ENCODE measurements at regions not wholly inside any gene's neighbourhood (a gene's known extent, or its start where the extent isn't known, plus 50 kb on each side); places are given as distances from the start of the nearest gene placed in this dataset.

DNA sequence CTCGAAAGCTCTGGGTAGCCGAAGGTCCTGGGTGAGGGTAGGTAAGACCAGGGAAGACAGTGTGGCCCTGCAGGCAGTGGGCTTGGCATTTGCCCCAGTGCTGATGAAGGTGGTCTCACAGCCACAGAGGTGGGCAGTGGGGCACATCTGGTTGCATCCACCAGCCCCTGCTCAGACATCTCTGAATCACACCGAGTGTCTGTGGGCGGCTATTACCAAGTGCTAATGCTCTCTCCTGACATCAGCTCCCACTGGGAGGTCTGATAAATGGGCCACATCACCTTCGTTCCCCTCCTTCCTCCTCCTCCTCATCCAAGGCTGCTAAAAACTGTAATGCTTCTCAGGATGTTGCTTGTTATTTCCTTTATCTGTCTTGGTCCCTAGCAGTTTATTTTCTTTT lies 330.9 kb upstream of the COBL start:
- H3K4me3 Mint-ChIP-seq (ENCODE audit: low read depth, unreplicated experiment) = no peak overlapping the region
- intact Hi-C loops (cut with micrococcal nuclease; ENCODE audit: unreplicated experiment) = loop anchor here (5.0 kb wide), 2 partner anchors 165 to 215 kb away; no protein-coding TSS in a partner anchor
- no peak overlapping the region for H3K27ac Mint-ChIP-seq (ENCODE audit: unreplicated experiment)
- no TSS peak for BruUV-seq (replicated peaks)
- no peak for DNase-seq
- H3K36me3 Mint-ChIP-seq (ENCODE audit: insufficient read depth, unreplicated experiment) = no peaks in the 10 kb centered on the region
- no peaks in the 10 kb centered on the region for H3K9me3 Mint-ChIP-seq (ENCODE audit: low read depth, unreplicated experiment)
- peaks cover 10% of the 10 kb centered on the region for H3K4me1 Mint-ChIP-seq (ENCODE audit: low read depth, unreplicated experiment)
- TF ChIP-seq CTCF (IDR thresholded peaks at IDR 0.05; ENCODE audit: unreplicated experiment) = no peak
- CTCF ChIA-PET = interaction anchor here (0.8 to 1.1 kb wide), 2 partner anchors 11 to 217 kb away, joined by 3 to 4 read pairs; no protein-coding TSS in a partner anchor
- peaks cover 93% of the 10 kb centered on the region for H3K27me3 Mint-ChIP-seq (ENCODE audit: unreplicated experiment)

DNA sequence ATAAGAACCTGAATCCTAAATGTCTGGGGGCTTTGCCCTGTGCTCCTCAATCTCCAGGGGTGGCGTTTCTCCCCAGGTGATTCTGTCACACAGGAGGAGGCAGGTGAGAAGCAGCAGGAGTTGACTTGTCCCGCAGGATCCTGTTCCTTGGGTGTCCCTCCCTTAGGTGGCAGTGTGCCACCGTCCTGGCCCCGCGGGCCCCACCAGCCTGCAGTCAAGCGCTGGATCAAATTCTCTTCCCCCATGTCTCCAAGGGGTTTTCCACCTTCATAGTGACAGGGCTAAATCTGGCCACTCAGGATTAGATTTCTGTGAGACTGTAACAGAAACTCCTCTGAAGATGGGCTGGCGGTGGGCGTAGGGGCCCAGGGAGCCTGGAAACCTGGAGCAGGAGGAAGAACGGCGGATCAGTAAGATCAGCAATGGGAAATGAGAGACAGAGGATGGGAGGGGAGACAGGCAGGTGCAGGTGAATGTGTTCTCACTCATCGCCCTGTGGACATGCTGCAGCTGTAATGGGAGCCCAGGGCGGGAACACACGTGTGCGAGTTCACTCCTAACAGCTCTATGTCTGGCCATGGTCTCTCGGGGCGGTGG lies 329.2 kb upstream of the COBL start:
- CTCF ChIA-PET = no interaction called here
- DNase-seq = peak; percentile 21
- no peaks in the 10 kb centered on the region for H3K36me3 Mint-ChIP-seq (ENCODE audit: insufficient read depth, unreplicated experiment)
- peaks cover 10% of the 10 kb centered on the region for H3K4me1 Mint-ChIP-seq (ENCODE audit: low read depth, unreplicated experiment)
- no TSS peak for BruUV-seq (replicated peaks)
- no peak for TF ChIP-seq CTCF (IDR thresholded peaks at IDR 0.05; ENCODE audit: unreplicated experiment)
- no peak overlapping the region for H3K4me3 Mint-ChIP-seq (ENCODE audit: low read depth, unreplicated experiment)
- peaks cover 93% of the 10 kb centered on the region for H3K27me3 Mint-ChIP-seq (ENCODE audit: unreplicated experiment)
- H3K9me3 Mint-ChIP-seq (ENCODE audit: low read depth, unreplicated experiment) = no peaks in the 10 kb centered on the region
- no peak overlapping the region for H3K27ac Mint-ChIP-seq (ENCODE audit: unreplicated experiment)
- intact Hi-C loops (cut with micrococcal nuclease; ENCODE audit: unreplicated experiment) = loop anchor here (5.0 kb wide), 2 partner anchors 163 to 213 kb away; no protein-coding TSS in a partner anchor

- Mint-ChIP-seq H3K36me3 (ENCODE audit: insufficient read depth, unreplicated experiment) (no peaks in the 10 kb centered on the region), H3K9me3 (ENCODE audit: low read depth, unreplicated experiment) (no peaks in the 10 kb centered on the region), H3K27ac (ENCODE audit: unreplicated experiment) (no peak overlapping the region), H3K27me3 (ENCODE audit: unreplicated experiment) (peaks cover 93% of the 10 kb centered on the region), H3K4me1 (ENCODE audit: low read depth, unreplicated experiment) (peaks cover 10% of the 10 kb centered on the region), H3K4me3 (ENCODE audit: low read depth, unreplicated experiment) (no peak overlapping the region)
- CTCF ChIA-PET = interaction anchor here (1.2 kb wide), 1 partner anchor 12 kb away, joined by 3 read pairs; no protein-coding TSS in a partner anchor
- BruUV-seq (replicated peaks) = no TSS peak
- TF ChIP-seq CTCF (IDR thresholded peaks at IDR 0.05; ENCODE audit: unreplicated experiment) = no peak
- intact Hi-C loops (cut with micrococcal nuclease; ENCODE audit: unreplicated experiment) = loop anchor here (5.0 kb wide), 2 partner anchors 163 to 213 kb away; no protein-coding TSS in a partner anchor
- no peak for DNase-seq
Measured at GRCh38 chr7:51645255-51645654, 328.6 kb upstream of the COBL start.

DNA sequence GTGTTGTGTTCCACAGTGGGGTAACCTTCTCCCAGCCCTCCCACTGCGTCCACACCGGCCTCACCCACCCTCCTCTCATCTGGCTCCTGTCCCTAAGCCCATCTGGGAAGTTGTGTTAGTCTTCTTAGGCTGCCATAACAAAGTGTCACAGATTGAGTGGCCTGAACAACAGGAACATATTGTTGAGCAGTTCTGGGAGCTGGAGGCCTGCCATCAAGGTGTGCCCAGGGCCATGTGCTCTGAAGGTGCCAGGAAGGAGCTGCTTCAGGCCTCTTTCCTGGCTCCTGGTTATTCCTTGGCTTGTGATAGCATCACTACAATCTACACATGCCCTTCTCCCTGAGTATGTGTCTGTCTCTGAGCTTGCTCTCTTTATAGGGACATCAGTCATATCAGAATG lies 327.6 kb upstream of the COBL start:
- no peaks in the 10 kb centered on the region for H3K36me3 Mint-ChIP-seq (ENCODE audit: insufficient read depth, unreplicated experiment)
- intact Hi-C loops (cut with micrococcal nuclease; ENCODE audit: unreplicated experiment) = no loop called here
- H3K27me3 Mint-ChIP-seq (ENCODE audit: unreplicated experiment) = peaks cover 93% of the 10 kb centered on the region

More for the DNA sequence above, 327.6 kb upstream of the COBL start:
- Mint-ChIP-seq H3K27ac (ENCODE audit: unreplicated experiment) (no peak overlapping the region), H3K4me1 (ENCODE audit: low read depth, unreplicated experiment) (peaks cover 10% of the 10 kb centered on the region), H3K9me3 (ENCODE audit: low read depth, unreplicated experiment) (no peaks in the 10 kb centered on the region), H3K4me3 (ENCODE audit: low read depth, unreplicated experiment) (no peak overlapping the region)
- no peak for TF ChIP-seq CTCF (IDR thresholded peaks at IDR 0.05; ENCODE audit: unreplicated experiment)
- no peak for DNase-seq
- CTCF ChIA-PET = interaction anchor here (1.2 kb wide), 1 partner anchor 13 kb away, joined by 3 read pairs; no protein-coding TSS in a partner anchor
- no TSS peak for BruUV-seq (replicated peaks)

Measured in Calu3 (cell line).